A673 (cell line): ENCODE measurements at regions not wholly inside any gene's neighbourhood (a gene's known extent, or its start where the extent isn't known, plus 50 kb on each side); places are given as distances from the start of the nearest gene placed in this dataset.
A peak's percentile ranks its signal among the peaks of the same experiment; 100 is the strongest.

Experiments used
- BruUV-seq: library from RNA; stranded (reverse); fragments of 400-500 nt; replicated peaks from 2 replicates; lab custom pipeline; 2021; lab: Mats Ljungman, UMichigan
- CTCF ChIA-PET: fragments of 300-600 bp; sonication (Branson Sonifier 250); formaldehyde crosslinking; loops from one replicate; lab custom pipeline; 2022; ENCODE audit warnings: antibody characterized with exemption; lab: Charles Lee
- POLR2A ChIA-PET: fragments of 300-600 bp; sonication (Branson Sonifier 250); formaldehyde crosslinking; loops from one replicate; lab custom pipeline; 2022; ENCODE audit warnings: antibody characterized with exemption; ENCODE audit not compliant: low non-redundant PET; lab: Charles Lee
- DNase-seq: peaks from one replicate; pipeline ENCODE4 v3.0.0-alpha.2; 2015; ENCODE audit warnings: low spot score
- H3K27ac ChIP-seq: fragments of 200-600 bp; sonication (generic); 2 replicates; pipeline ENCODE4 v1.5.1; 2016; ENCODE audit warnings: mixed run types, low read depth, mild to moderate bottlenecking, mixed read lengths, antibody characterized with exemption, low read length; ENCODE audit not compliant: poor library complexity, severe bottlenecking
- H3K27me3 ChIP-seq: fragments of 200-600 bp; sonication (generic); replicated peaks from 2 replicates; pipeline ENCODE4 v1.6.1; 2017; ENCODE audit warnings: mixed run types, low read depth, mild to moderate bottlenecking, mixed read lengths, antibody characterized with exemption, low read length; ENCODE audit not compliant: insufficient read depth, poor library complexity
- H3K36me3 ChIP-seq: fragments of 200-600 bp; sonication (generic); 2 replicates; pipeline ENCODE4 v1.6.1; 2016; ENCODE audit warnings: mixed run types, mild to moderate bottlenecking, mixed read lengths, antibody characterized with exemption, low read length; ENCODE audit not compliant: insufficient read depth, poor library complexity, severe bottlenecking
- H3K4me1 ChIP-seq: fragments of 200-600 bp; sonication (generic); 2 replicates; pipeline ENCODE4 v1.6.1; 2017; ENCODE audit warnings: mixed run types, mild to moderate bottlenecking, mixed read lengths, antibody characterized with exemption, low read length; ENCODE audit not compliant: insufficient read depth, poor library complexity, severe bottlenecking
- H3K4me3 ChIP-seq: fragments of 200-600 bp; sonication (generic); 2 replicates; pipeline ENCODE4 v1.5.1; 2016; ENCODE audit warnings: low read depth, mixed run types, mild to moderate bottlenecking, mixed read lengths, low read length; ENCODE audit not compliant: poor library complexity, severe bottlenecking
- H3K9me3 ChIP-seq: fragments of 200-600 bp; sonication (generic); 2 replicates; pipeline ENCODE4 v1.6.1; 2016; ENCODE audit warnings: mixed run types, low read depth, mild to moderate bottlenecking, mixed read lengths, antibody characterized with exemption, low read length; ENCODE audit not compliant: poor library complexity, severe bottlenecking
- EZH2 ChIP-seq: fragments of 200-600 bp; sonication (generic); IDR thresholded peaks from 2 replicates; pipeline ENCODE4 v1.6.1; 2017; ENCODE audit warnings: borderline replicate concordance, low read depth, mild to moderate bottlenecking, mixed read lengths, antibody characterized with exemption, low read length; ENCODE audit not compliant: poor library complexity, severe bottlenecking
- intact Hi-C: fragments of 100-400 bp; cut with micrococcal nuclease; formaldehyde crosslinking; loops from one replicate; pipeline ENCODE4 v1.10.0; 2022; ENCODE audit not compliant: unreplicated experiment
- TF ChIP-seq, protein P1 (sequence below): fragments of 300-800, 200-600 bp; sonication (generic); conservative IDR thresholded peaks from 2 replicates; pipeline ENCODE4 v1.5.1; 2017; ENCODE audit warnings: low read depth, mild to moderate bottlenecking, antibody characterized with exemption, low read length, moderate library complexity, mixed read lengths

DNA sequence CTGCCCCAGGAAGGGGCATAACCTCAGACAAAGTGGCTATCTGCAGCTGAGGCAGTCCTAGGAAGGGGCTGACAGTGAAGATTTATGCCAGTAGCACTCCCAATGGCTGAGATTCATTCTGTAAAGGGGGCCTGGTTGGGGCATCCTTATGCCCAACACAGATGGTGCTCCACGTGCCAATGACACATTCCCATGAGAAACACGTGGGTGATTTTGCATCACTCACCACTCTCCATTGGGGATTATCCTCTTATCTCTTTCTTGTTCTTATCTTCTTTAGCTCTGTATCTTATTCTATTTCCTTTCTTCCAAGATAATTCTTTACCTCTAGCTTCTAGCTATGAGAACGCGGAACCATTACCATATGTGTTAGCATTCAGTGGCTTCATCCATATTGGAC is 194.0 kb upstream of the TUT7 start:
- Histone ChIP-seq H3K4me1 (peaks cover 80% of the 10 kb centered on the region), H3K27ac (peak overlapping the region; percentile 96), H3K36me3 (no peaks in the 10 kb centered on the region), H3K4me3 (no peak overlapping the region), H3K27me3 (no peaks in the 10 kb centered on the region), H3K9me3 (no peaks in the 10 kb centered on the region)
- POLR2A ChIA-PET = no interaction called here
- DNase-seq = no peak
- CTCF ChIA-PET = no interaction called here
- TF ChIP-seq, protein P1, sequence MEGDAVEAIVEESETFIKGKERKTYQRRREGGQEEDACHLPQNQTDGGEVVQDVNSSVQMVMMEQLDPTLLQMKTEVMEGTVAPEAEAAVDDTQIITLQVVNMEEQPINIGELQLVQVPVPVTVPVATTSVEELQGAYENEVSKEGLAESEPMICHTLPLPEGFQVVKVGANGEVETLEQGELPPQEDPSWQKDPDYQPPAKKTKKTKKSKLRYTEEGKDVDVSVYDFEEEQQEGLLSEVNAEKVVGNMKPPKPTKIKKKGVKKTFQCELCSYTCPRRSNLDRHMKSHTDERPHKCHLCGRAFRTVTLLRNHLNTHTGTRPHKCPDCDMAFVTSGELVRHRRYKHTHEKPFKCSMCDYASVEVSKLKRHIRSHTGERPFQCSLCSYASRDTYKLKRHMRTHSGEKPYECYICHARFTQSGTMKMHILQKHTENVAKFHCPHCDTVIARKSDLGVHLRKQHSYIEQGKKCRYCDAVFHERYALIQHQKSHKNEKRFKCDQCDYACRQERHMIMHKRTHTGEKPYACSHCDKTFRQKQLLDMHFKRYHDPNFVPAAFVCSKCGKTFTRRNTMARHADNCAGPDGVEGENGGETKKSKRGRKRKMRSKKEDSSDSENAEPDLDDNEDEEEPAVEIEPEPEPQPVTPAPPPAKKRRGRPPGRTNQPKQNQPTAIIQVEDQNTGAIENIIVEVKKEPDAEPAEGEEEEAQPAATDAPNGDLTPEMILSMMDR = no peak
- TF ChIP-seq EZH2 = no peak
- no TSS peak for BruUV-seq
- intact Hi-C loops = loop anchor here (5.0 kb wide), 2 partner anchors 61 to 99 kb away; no protein-coding TSS in a partner anchor

DNA sequence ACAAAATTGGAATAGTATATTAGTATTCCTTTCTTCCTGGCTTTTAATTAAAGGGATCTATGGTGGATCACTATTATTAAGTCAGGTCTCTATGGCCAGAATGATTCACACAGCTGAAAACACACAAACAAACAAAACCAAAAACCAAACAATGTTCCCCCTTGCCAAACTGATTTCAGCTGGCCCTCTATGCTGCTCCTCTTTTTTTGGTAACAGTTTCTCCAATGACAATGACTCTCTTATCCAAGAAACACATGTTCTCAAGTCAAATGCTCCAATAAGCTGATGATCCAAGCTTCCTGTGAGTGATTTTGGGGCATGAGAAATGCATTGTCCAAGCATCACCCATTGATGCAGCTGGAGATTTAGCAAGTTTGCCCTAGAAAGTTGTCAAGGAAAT is 193.4 kb upstream of the TUT7 start:
- Histone ChIP-seq H3K27ac (peak overlapping the region; percentile 96), H3K9me3 (no peaks in the 10 kb centered on the region), H3K4me1 (peaks cover 80% of the 10 kb centered on the region), H3K4me3 (no peak overlapping the region), H3K27me3 (no peaks in the 10 kb centered on the region), H3K36me3 (no peaks in the 10 kb centered on the region)
- no peak for DNase-seq
- BruUV-seq = no TSS peak
- TF ChIP-seq, protein P1 = no peak
- no peak for TF ChIP-seq EZH2
- ChIA-PET CTCF (no interaction called here), POLR2A (interaction anchor here (0.6 kb wide), 1 partner anchor 335 kb away, joined by 3 read pairs; no protein-coding TSS in a partner anchor)
- intact Hi-C loops = loop anchor here (5.0 kb wide), 2 partner anchors 60 to 100 kb away; no protein-coding TSS in a partner anchor

DNA sequence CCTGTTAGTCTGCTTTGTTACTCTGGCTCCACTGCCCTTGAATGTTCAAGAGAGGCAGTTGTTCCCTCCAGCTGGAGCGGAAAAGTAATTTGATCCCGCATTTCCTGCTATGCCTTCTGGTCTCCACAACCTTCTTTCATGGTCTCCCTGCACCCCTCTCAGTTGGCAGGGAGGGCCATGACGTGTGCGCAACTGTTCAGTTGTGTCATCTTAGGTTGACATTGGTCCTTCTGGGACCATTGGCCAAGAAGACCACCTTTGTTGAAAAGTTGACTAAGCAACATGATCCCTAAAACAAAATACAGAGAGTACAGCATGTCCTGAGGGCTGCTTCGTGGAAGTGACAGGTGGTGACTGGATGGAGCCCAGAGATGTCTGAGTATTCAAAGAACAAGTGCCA is 192.5 kb upstream of the TUT7 start:
- ChIA-PET POLR2A (no interaction called here), CTCF (no interaction called here)
- DNase-seq = peak; percentile 94
- BruUV-seq = no TSS peak
- Histone ChIP-seq H3K9me3 (no peaks in the 10 kb centered on the region), H3K27me3 (no peaks in the 10 kb centered on the region), H3K27ac (peak overlapping the region; percentile 96), H3K4me1 (peaks cover 73% of the 10 kb centered on the region), H3K36me3 (no peaks in the 10 kb centered on the region), H3K4me3 (no peak overlapping the region)
- intact Hi-C loops = loop anchor here (5.0 kb wide), 2 partner anchors 59 to 101 kb away; no protein-coding TSS in a partner anchor
- TF ChIP-seq EZH2 = no peak
- TF ChIP-seq, protein P1 = no peak
